NCI-H2196 treated with DMSO at 0.1 percent for 48 hours (cell line): ENCODE measurements at regions not wholly inside any gene's neighbourhood (a gene's known extent, or its start where the extent isn't known, plus 50 kb on each side); places are given as distances from the start of the nearest gene placed in this dataset.

ENCODE experiments used
- DNase-seq: peaks from one replicate; lab custom pipeline; 2025; ENCODE audit not compliant: unreplicated experiment; lab: John Stamatoyannopoulos, UW

GRCh38 chr6:167731731-167732422 is 94.8 kb upstream of the AFDN start:
- DNase-seq, result no peak

DNA sequence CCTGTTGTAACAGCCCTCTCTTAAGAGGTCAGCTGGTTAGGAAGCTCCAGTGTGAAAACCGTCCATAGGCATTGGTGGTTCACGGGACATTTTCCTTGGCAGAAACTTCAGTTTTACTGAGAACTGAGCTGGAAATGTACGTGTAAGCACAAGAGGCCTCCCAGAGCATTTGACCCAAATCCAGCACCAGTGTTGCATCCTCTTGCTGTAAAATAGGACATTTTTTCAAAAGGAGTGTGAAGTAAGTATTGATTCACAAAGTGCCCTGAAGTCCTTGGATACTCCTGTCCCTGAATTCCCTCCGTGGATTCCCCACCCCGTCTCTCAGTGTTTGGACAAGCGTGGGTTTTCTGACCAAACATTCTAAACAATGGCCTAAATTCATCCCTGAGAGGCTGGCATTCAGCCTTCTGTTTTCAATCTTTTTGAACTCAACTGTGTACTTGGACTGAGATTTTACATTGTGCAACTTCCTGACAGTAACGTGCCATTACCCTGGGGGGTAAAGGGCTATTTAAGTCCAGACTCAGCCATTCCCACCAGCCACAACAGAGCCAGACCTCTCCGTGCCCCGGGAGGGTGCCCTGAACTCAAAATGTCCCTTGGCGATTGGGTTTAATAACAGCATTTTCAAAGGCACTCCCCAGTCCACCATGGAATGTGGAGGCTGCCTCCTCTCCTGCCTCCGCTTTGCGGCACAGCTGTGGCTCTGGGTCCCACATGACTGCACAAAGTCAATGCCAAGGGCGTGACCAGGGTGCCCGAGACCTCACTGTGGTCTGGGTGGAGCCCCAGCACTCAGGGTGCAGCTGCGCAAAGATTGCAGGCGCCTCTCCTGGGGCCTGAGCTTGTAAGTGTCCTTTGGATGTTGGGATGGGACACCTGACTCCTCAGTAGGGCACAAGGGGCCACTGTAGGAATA is 92.7 kb upstream of the AFDN start:
- DNase-seq, result no peak

DNA sequence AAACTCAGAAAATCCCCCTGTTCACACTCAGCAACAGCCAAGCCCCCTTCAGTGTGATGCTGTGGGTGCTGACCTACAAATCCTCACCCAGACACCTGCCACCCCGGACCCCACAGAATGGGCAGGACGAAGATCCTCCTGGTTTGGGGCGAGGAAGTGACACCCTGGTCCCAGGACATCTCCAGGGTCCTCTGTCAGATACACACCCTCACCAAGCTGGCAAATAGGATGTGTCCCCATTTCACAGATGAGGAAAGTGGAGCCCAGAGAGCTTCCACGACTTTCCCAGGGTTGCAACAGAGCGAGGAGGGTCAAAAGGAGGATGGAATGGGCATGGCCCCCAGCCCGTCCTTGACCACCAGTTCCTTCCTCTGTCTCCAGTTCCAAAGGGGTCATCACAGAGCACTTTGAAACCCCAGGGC is 92.0 kb upstream of the AFDN start:
- DNase-seq, result no peak

- DNase-seq, result no peak
Observed at GRCh38 chr6:167735084-167735950, 91.4 kb upstream of the AFDN start.

DNA sequence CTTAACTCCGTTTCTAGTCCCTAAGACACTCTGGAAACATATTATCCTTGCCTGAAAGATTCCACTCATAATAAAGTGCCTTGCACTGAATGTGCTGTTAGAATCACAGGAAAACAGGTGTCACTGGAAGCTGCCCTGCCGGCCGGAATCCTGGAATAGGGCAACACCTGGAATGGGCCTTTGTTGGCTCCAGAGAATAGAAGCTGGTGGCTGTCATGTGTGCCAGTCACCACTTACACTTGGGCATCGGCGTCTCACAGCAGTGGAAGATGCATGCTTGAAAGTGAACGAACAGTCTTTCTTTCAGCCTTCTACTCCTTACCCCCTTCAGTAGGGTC is 90.8 kb upstream of the AFDN start:
- no peak for DNase-seq

GRCh38 chr6:167736486-167737204 is 90.1 kb upstream of the AFDN start:
- DNase-seq, result no peak

GRCh38 chr6:167737205-167737830 is 89.4 kb upstream of the AFDN start:
- no peak for DNase-seq

DNA sequence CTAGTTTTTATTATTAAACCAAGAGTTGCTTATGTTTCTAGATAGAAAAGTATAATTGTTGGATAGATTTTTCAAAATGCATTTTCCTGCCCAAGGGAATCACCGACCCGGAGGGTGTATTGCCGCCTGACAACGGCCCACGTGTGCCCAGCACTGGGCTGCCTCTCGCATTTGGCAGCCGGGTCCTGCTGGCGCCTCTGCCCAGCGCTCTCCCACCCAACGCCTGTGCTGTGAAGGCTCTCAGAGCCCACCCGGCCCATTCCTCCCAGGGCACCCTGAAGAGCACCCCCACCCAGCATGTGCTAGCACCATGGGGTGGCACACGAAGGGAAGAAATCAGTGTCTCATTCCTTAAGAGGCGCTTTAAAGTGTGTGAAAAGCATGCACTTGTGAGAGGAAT is 88.3 kb upstream of the AFDN start:
- DNase-seq, result no peak

DNA sequence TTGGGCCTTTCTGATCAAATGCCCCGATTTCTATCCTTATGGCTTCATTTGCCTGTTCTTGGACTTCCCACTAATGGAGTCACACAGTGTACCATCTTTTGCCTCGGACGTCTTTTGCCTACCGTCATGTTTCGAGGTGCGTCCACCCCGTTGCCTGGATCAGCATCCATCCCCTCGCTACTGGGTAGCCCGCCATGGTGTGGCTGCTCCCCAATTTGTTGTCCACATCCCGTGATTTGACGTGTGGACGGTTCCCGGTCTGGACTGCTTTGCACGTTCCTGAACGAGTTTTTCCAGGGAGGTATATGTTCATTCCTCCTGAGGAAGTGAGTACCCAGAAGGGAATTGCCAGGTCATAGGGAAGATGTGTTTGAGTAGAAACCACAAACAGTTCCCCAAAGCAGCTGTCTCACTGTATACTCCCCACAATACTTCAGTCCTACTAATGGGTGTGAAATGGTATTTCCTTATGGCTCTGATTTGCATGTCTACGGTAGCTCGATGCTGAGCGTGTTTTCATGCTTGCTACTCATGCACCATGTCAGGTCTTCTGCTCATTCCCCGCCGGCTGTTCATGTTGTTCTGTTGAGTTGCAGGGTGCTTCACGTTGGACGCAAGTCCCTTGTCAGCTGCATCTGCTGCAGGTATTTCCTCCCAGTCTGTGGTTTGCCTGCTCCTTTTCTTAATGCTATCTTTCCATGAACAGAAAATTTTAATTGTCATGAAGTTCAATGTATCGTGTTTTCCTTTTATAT is 86.8 kb upstream of the AFDN start:
- no peak for DNase-seq

DNA sequence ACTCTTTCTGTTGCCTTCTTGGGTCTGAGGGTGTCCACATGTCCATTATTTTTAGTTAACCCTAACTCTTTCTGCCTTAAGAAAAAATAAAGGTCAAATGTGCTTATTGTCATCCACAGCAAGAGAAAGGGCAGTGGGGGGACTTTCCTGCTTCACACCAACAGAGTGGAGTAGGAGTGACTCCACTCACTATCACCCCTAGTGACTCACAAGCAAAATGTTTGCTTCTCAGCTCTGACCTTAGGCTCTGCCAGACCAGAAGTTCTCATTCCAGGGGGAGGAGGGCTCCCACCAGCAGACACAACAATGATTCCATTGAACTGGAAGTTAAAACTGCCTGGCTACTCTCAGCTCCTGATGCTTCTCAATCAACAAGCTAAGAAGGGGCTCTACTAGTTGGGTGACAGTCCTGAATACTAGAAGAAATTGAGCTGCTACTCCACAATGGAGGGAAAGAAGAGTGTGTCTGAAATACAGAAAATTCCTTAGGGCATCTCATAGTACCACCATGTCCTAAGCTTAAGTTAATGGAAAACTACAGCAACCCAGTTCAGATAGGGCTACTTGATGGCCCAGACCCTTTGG is 83.9 kb upstream of the AFDN start:
- DNase-seq, result no peak

DNA sequence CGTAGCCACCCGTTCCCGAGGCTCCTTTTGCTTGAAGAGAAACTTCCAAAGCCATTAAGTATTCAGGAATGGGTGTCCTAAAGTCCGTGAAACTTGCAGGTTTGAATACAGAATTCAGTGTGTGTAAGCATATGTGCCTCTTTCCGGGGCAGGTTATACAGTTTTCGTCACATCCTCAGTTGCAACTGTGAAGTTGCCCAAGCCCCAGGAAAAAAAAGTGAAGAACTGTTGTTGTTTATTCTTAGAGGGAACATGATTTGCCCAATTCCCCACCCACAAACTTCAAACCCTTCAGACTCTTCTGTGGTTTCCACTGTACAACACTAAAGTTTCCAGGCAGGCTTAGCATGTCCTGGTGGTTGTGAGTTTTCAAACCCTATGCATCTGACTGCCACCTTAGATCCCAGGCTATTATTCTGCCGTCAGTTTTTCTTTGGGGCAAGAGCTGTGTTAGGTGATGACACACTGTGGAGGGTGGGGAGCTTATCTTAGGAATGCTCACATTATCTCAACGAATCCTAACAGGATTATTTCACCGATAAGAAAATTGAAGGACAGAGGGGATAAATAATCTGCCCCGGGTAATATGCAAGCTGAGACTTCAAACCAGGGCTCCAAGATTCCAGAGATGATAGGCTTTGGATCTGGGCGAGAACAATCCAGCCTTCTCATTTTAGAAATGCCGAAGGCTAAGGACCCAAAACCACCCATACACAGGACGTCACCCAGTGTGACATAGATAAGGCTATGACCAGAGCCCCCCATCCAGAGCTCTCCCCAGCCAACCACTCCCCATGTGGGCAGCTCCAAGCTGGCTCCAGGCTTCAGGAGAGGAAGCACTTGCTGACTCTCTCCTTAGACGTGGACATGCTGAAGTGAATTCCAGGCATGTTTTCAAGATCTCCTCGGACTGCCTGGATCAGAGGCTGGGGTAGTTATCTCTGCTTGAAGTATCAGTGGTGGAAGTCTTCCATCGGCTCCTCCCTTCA is 81.7 kb upstream of the AFDN start:
- DNase-seq, result no peak

DNA sequence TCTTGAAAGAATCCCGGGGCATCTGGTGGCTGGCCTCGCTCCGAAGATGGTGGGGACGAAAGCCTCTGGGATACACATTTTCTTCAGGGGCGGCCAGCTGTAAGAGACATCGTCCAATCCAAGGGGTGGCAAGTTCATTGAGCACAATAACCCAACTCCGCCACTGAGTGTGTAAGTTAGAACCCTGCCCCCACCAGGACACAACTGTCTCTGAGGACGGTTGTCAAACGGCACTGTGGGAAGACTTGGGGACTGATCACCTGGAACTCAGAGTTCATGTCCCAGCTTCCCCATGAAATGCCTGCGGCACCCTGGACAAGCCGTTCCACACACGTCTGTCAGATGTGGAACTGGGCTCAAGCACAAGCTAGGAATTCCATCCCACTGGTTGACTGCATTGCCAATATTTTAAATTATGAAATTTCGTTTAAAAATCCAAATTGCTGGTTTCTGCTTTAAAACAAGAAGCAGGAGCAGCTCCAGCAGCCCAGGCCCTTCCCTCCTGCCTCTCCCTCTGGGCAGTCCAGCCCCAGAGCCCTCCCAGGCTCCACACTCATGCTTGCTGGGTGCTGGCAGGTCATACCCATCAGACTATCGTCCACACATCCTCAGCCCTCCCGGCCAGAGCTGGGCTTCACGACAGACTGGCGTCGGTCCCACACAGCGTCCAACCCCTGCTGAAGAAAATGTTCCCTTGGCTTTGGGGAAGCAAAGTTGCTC is 80.9 kb upstream of the AFDN start:
- no peak for DNase-seq

DNA sequence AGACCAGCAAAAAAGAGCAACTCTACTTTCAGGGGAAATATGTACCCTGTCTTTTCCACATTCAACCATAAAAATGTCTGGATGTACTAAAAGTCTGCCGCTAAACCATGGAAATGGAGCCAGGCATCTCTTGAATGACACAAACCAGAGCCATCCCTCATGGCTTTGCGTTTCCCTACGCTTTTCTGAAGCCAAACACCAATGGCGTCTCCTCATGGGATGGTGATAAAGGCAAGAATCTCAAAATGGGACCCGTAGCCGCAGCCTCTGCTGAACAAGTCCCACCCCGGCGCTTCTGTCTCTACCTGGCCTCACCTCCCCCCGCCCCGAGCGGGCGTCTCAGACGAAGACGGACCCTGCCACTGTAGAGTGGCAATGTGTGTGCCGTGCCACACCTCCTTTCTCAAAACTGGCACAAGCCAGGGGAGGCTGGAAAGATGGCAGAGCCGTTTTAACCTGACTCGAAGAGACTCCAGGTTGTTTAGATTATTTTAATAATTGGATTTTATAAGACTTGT is 80.3 kb upstream of the AFDN start:
- no peak for DNase-seq

DNA sequence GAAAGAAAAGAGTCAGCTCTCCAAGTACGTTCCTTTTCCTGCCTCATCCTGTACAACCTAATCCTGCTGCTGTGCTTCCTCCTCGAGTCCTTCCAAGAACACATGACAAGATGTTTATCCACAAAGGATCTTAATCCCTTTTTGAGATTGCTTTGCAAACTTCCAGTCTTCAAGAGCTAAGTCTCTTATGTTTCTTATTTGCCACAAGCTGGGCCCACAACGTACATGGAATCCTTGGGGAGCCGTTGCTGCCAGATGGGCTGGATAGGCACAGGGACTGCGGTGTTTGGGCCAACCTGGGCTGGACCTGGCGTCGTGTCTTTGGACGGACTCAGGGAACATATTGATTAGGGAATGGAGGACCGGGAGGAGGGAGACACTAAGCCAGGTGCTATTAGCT is 79.7 kb upstream of the AFDN start:
- no peak for DNase-seq

DNA sequence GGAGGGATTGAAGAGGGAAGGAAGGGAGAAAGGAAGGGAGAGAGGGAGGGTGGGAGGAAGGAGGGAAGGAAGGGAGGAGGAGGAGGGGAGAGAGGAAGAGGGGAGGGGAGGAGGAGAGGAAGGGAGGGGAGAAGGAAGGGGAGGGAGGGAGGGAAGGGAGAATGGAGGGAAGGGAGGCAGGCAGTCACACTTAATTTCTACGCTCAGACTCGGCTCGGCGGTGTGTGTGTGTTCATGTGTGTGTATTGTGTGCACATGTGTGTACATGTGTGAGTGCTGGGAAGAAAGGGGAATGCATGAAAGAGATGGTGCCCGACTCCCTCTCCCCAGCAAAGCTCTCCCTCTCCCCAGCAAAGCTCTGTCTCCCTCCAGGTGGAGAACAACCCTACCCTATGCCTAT is 79.1 kb upstream of the AFDN start:
- no peak for DNase-seq

DNA sequence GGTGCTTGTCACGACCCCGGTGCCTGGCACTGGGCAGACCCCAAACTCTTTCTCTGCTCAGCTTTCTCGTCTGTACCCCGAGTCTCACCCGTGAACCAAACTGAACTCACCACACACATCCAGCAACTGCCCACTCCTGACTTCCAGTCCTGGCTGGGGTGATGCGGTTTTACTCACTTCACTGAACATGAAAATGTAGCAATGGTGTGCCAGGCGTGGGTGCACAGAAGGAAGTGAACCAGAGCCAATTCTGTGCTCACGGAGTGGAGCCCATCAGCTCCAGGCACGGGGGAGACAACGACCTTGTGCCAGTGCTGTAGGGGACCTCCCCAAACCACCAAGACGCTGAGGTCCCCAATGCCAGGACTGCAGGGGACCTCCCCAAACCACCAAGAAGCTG is 78.7 kb upstream of the AFDN start:
- DNase-seq, result no peak
